ENCODE measurements at regions not wholly inside any gene's neighbourhood (a gene's known extent, or its start where the extent isn't known, plus 50 kb on each side); places are given as distances from the start of the nearest gene placed in this dataset.
"Not testable (repeated sequence)": the region's sequence is repeated elsewhere in the genome, so short reads cannot be mapped to it uniquely, and the experiment has no call there.

DNA sequence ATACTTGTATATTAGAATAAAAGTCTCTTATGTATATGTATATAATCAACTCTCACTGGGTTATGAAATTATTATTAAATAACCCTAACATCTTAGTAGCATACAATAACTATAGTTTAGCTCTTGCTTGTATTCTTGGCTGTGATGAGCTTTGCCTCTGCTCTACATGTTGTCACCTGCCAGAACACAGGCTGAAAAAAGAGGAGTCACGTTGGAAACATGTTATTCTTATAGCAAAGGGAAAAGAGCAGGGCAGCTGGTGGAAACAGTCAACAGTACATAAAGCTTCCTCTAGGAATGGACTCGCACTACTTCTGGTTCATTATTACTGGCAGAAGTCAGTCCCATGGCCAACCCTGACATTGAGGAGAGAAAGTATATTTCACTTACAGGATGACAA is 362.0 kb upstream of the KYNU start:
- Histone ChIP-seq H3K36me3 (replicated peaks) (no peaks in the 10 kb centered on the region), H3K27me3 (replicated peaks) (no peaks in the 10 kb centered on the region), H3K27ac (no peak overlapping the region), H3K4me3 (ENCODE audit: low read depth, low read length) (no peak overlapping the region)
- no peak for DNase-seq
- TF ChIP-seq CTCF (IDR thresholded peaks at IDR 0.05; ENCODE audit: low read depth, low read length, missing control alignments), result no peak
- in situ Hi-C loops (cut with HindIII; ENCODE audit: low pct_ligation_motif_present, low sequenced_read_pairs), result no loop called here

GRCh38 chr2:142509401-142509800 is 368.1 kb upstream of the KYNU start:
- in situ Hi-C loops (cut with HindIII; ENCODE audit: low pct_ligation_motif_present, low sequenced_read_pairs), result no loop called here
- H3K27me3 ChIP-seq (replicated peaks), result no peaks in the 10 kb centered on the region
- no peaks in the 10 kb centered on the region for H3K36me3 ChIP-seq (replicated peaks)
- H3K4me3 ChIP-seq (ENCODE audit: low read depth, low read length), result no peak overlapping the region
- no peak for TF ChIP-seq CTCF (IDR thresholded peaks at IDR 0.05; ENCODE audit: low read depth, low read length, missing control alignments)
- H3K27ac ChIP-seq, result no peak overlapping the region
- DNase-seq, result no peak

DNA sequence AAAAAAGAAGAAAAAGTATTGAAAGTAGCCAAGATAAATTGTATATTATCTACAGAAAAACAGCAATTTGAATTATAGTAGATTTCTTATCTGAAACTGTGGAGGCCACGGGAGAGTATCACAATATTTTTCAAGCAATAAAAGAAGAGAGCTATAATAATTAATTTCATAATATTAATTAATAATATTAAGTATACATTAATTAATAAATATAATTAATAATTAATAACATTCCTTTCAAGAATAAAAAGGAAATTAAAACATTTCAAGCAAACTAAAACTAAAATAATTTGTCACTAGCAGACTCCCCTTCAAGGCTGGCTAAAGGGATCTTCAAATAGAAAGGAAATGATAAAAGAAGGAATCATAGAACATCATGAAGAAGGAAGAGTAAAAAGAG is 372.7 kb upstream of the KYNU start:
- in situ Hi-C loops (cut with HindIII; ENCODE audit: low pct_ligation_motif_present, low sequenced_read_pairs), result no loop called here
- Histone ChIP-seq H3K36me3 (replicated peaks) (no peaks in the 10 kb centered on the region), H3K27ac (no peak overlapping the region), H3K4me3 (ENCODE audit: low read depth, low read length) (no peak overlapping the region), H3K27me3 (replicated peaks) (no peaks in the 10 kb centered on the region)
- DNase-seq, result no peak
- TF ChIP-seq CTCF (IDR thresholded peaks at IDR 0.05; ENCODE audit: low read depth, low read length, missing control alignments), result no peak

DNA sequence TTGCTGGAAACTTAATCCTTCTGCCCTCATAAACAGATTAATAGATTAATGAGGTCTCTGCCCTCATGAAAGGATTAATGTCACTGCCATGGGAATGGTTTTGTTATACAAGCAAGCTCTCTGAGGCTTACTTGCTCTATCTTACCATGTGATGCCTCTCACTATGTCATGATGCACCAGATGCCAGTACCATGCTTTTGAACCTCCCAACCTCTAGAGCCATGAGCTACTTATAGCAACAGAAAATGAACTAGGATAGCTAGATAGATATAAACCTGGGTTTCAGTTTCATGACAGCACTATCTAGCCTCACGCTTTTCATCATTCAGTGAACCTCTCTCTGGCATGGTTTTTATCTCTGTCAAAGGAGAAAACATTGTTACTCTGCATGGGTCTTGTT is 371.6 kb upstream of the LRP1B start:
- Histone ChIP-seq H3K27ac (no peak overlapping the region), H3K36me3 (replicated peaks) (no peaks in the 10 kb centered on the region), H3K27me3 (replicated peaks) (no peaks in the 10 kb centered on the region), H3K4me3 (ENCODE audit: low read depth, low read length) (no peak overlapping the region)
- in situ Hi-C loops (cut with HindIII; ENCODE audit: low pct_ligation_motif_present, low sequenced_read_pairs), result no loop called here
- DNase-seq, result no peak
- TF ChIP-seq CTCF (IDR thresholded peaks at IDR 0.05; ENCODE audit: low read depth, low read length, missing control alignments), result no peak

GRCh38 chr2:142495141-142495540 is 364.3 kb upstream of the LRP1B start:
- H3K27me3 ChIP-seq (replicated peaks), result no peaks in the 10 kb centered on the region
- TF ChIP-seq CTCF (IDR thresholded peaks at IDR 0.05; ENCODE audit: low read depth, low read length, missing control alignments), result no peak
- no peak overlapping the region for H3K27ac ChIP-seq
- H3K36me3 ChIP-seq (replicated peaks), result no peaks in the 10 kb centered on the region
- DNase-seq, result no peak
- no peak overlapping the region for H3K4me3 ChIP-seq (ENCODE audit: low read depth, low read length)
- in situ Hi-C loops (cut with HindIII; ENCODE audit: low pct_ligation_motif_present, low sequenced_read_pairs), result no loop called here

DNA sequence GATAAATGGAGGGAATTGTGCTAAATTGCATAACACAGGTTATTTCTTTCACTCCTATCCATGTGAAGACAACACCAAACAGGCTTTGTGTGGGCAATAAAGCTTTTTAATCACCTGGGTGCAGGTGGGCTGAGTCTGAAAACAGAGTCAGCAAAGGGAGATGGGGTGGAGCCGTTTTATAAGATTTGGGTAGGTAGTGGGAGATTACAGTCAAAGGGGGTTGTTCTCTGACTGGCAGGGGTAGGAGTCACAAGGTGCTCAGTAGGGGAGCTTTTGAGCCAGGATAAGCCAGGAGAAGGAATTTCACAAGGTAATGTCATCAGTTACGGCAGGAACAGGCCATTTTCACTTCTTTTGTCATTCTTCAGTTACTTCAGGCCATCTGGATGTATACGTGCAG is 358.8 kb upstream of the LRP1B start:
- H3K36me3 ChIP-seq (replicated peaks); DNase-seq; in situ Hi-C loops (cut with HindIII; ENCODE audit: low pct_ligation_motif_present, low sequenced_read_pairs); H3K27ac ChIP-seq; H3K27me3 ChIP-seq (replicated peaks); H3K4me3 ChIP-seq (ENCODE audit: low read depth, low read length): not testable (repeated sequence)
